H1 (cell line): ENCODE measurements at regions not wholly inside any gene's neighbourhood (a gene's known extent, or its start where the extent isn't known, plus 50 kb on each side); places are given as distances from the start of the nearest gene placed in this dataset.

Source experiments
- CTCF ChIA-PET: fragments of 300-600 bp; sonication (Branson Sonifier 250); formaldehyde crosslinking; loops from one replicate; lab custom pipeline; 2021; ENCODE audit not compliant: partially characterized antibody; lab: Charles Lee
- POLR2A ChIA-PET: fragments of 300-600 bp; sonication (Branson Sonifier 250); formaldehyde crosslinking; loops from one replicate; lab custom pipeline; 2021; ENCODE audit warnings: inconsistent platforms; ENCODE audit not compliant: partially characterized antibody; lab: Charles Lee
- DNase-seq, 2 experiments: peaks; one replicate each; pipeline versions ENCODE4 v3.0.0 to v3.0.0-alpha.2; 2010 to 2022; ENCODE audit warnings: low spot score in 2 of 2, low read depth in 1 of 2, mixed read lengths in 1 of 2
- FAIRE-seq: peaks from 2 replicates; lab custom pipeline; 2011; peaks lifted over from hg19 to GRCh38; lab: Jason Lieb, UNC
- H2AFZ ChIP-seq: 2 replicates; pipeline ENCODE4 v1.8.1; 2012; ENCODE audit warnings: low read length, inconsistent platforms
- H2AK5ac ChIP-seq: 2 replicates; pipeline ENCODE4 v1.6.1; 2013; ENCODE audit warnings: low read depth, low read length
- H2BK120ac ChIP-seq: replicated peaks from 2 replicates; pipeline ENCODE3; 2013; ENCODE audit warnings: low read depth, low read length, inconsistent platforms
- H2BK12ac ChIP-seq: 2 replicates; pipeline ENCODE4 v1.6.1; 2013; ENCODE audit warnings: low read depth, low read length
- H2BK15ac ChIP-seq: 2 replicates; pipeline ENCODE4 v1.6.1; 2013; ENCODE audit warnings: low read length
- H2BK20ac ChIP-seq: 2 replicates; pipeline ENCODE4 v1.6.1; 2013; ENCODE audit warnings: low read length
- H2BK5ac ChIP-seq: 2 replicates; pipeline ENCODE4 v1.6.1; 2013; ENCODE audit warnings: low read depth, low read length
- H3K14ac ChIP-seq: 2 replicates; pipeline ENCODE4 v1.6.1; 2013; ENCODE audit warnings: inconsistent platforms; ENCODE audit not compliant: insufficient read length
- H3K18ac ChIP-seq: 2 replicates; pipeline ENCODE4 v1.6.1; 2013; ENCODE audit warnings: low read length; ENCODE audit errors: extremely low read depth
- H3K23ac ChIP-seq: 2 replicates; pipeline ENCODE4 v1.6.1; 2013; ENCODE audit warnings: inconsistent platforms; ENCODE audit not compliant: insufficient read length
- H3K23me2 ChIP-seq: 2 replicates; pipeline ENCODE4 v1.6.1; 2013; ENCODE audit warnings: low read depth, low read length
- H3K27ac ChIP-seq: 2 replicates; pipeline ENCODE4 v1.6.1; 2011; ENCODE audit warnings: low read depth, low read length, inconsistent platforms
- H3K27me3 ChIP-seq, 4 experiments: replicated peaks in 1 of 4; 1 replicate in 1 of 4; 2 replicates in 3 of 4; pipeline versions ENCODE4 v1.6.1 to v1.8.1; 2011 to 2013; ENCODE audit warnings: low read length in 3 of 4, mild to moderate bottlenecking in 3 of 4, inconsistent platforms in 2 of 4, mixed read lengths in 2 of 4, moderate library complexity in 1 of 4; ENCODE audit not compliant: control insufficient read depth in 3 of 4, insufficient read depth in 3 of 4; ENCODE audit errors: extremely low read depth in 1 of 4
- H3K36me3 ChIP-seq, 4 experiments: 2 replicates each; pipeline versions ENCODE4 v1.6.1 to v1.8.1; 2011 to 2013; ENCODE audit warnings: mild to moderate bottlenecking in 4 of 4, low read length in 3 of 4, moderate library complexity in 2 of 4, control low read depth in 1 of 4, inconsistent platforms in 1 of 4; ENCODE audit not compliant: insufficient read depth in 4 of 4, control insufficient read depth in 2 of 4
- H3K4ac ChIP-seq: replicated peaks from 2 replicates; pipeline ENCODE3; 2013; ENCODE audit warnings: low read length, low read depth, mixed read lengths, inconsistent platforms; ENCODE audit not compliant: insufficient read length
- H3K4me1 ChIP-seq, 4 experiments: replicated peaks in 1 of 4; 1 replicate in 1 of 4; 2 replicates in 3 of 4; pipeline versions ENCODE4 v1.6.1 to v1.8.1; 2011 to 2013; ENCODE audit warnings: low read length in 3 of 4, inconsistent platforms in 2 of 4, mixed read lengths in 1 of 4; ENCODE audit not compliant: insufficient read depth in 4 of 4, control insufficient read depth in 3 of 4
- H3K4me2 ChIP-seq, 2 experiments: 2 replicates each; pipeline versions ENCODE4 v1.6.1 to v1.8.1; 2011 to 2013; ENCODE audit warnings: low read depth in 2 of 2, low read length in 2 of 2, control low read depth in 1 of 2, inconsistent platforms in 1 of 2, mild to moderate bottlenecking in 1 of 2; ENCODE audit not compliant: insufficient read depth in 1 of 2
- H3K4me3 ChIP-seq, 4 experiments: fragments of 200-600, 300-600 bp in 1 of 4; sonication (generic), shearing (Covaris generic), sonication (Bioruptor Twin) in 1 of 4; 2 replicates each; pipeline versions ENCODE4 v1.5.1 to v1.8.1; 2011 to 2016; ENCODE audit warnings: low read length in 4 of 4, low read depth in 3 of 4, control low read depth in 2 of 4, inconsistent platforms in 2 of 4, mild to moderate bottlenecking in 2 of 4, mixed read lengths in 1 of 4, moderate library complexity in 1 of 4; ENCODE audit not compliant: insufficient read depth in 2 of 4; ENCODE audit errors: extremely low read depth in 1 of 4
- H3K56ac ChIP-seq: replicated peaks from 2 replicates; pipeline ENCODE3; 2013; ENCODE audit warnings: low read depth, mild to moderate bottlenecking, mixed read lengths, low read length, inconsistent platforms; ENCODE audit not compliant: insufficient read length
- H3K79me1 ChIP-seq: 2 replicates; pipeline ENCODE4 v1.6.1; 2013; ENCODE audit warnings: low read depth, low read length, control low read depth
- H3K79me2 ChIP-seq, 2 experiments: 2 replicates each; pipeline versions ENCODE4 v1.6.1 to v1.8.1; 2012 to 2013; ENCODE audit warnings: low read length in 2 of 2, mild to moderate bottlenecking in 2 of 2, inconsistent platforms in 1 of 2; ENCODE audit not compliant: insufficient read depth in 2 of 2, control insufficient read depth in 1 of 2
- H3K9ac ChIP-seq, 4 experiments: replicated peaks in 1 of 4; 1 replicate in 1 of 4; 2 replicates in 3 of 4; pipeline versions ENCODE4 v1.6.1 to v1.8.1; 2011 to 2013; ENCODE audit warnings: low read depth in 3 of 4, low read length in 3 of 4, control low read depth in 2 of 4, mild to moderate bottlenecking in 2 of 4, moderate library complexity in 2 of 4, inconsistent platforms in 1 of 4; ENCODE audit errors: extremely low read depth in 1 of 4
- H3K9me3 ChIP-seq, 2 experiments: 2 replicates each; pipeline versions ENCODE4 v1.6.1 to v1.8.1; 2012 to 2013; ENCODE audit warnings: mild to moderate bottlenecking in 2 of 2, moderate library complexity in 2 of 2, control low read depth in 1 of 2, inconsistent platforms in 1 of 2, low read depth in 1 of 2, low read length in 1 of 2, mixed read lengths in 1 of 2; ENCODE audit not compliant: insufficient read depth in 2 of 2
- H4K20me1 ChIP-seq, 2 experiments: replicated peaks in 1 of 2; 2 replicates each; pipeline versions ENCODE3 to v1.8.1; 2011 to 2013; ENCODE audit warnings: inconsistent platforms in 2 of 2, low read length in 2 of 2, mild to moderate bottlenecking in 1 of 2; ENCODE audit not compliant: insufficient read depth in 2 of 2, control insufficient read depth in 1 of 2
- H4K5ac ChIP-seq: 2 replicates; pipeline ENCODE4 v1.6.1; 2013; ENCODE audit warnings: low read length, low read depth, mixed read lengths, inconsistent platforms; ENCODE audit not compliant: insufficient read length
- H4K8ac ChIP-seq: 2 replicates; pipeline ENCODE4 v1.8.0; 2013; ENCODE audit warnings: mild to moderate bottlenecking, moderate library complexity, low read length, inconsistent platforms; ENCODE audit not compliant: insufficient read depth; ENCODE audit errors: extremely low read depth
- H4K91ac ChIP-seq: replicated peaks from 2 replicates; pipeline ENCODE3; 2013; ENCODE audit warnings: low read length, mixed read lengths, inconsistent platforms; ENCODE audit not compliant: insufficient read length
- ASH2L ChIP-seq: fragments of 200-600, 300-600 bp; sonication (generic); IDR thresholded peaks from one replicate; pipeline ENCODE4 v1.7.1; 2017; ENCODE audit warnings: low read length
- CBX5 ChIP-seq: fragments of 300-800, 300-1000 bp; sonication (generic); IDR thresholded peaks from 2 replicates; pipeline ENCODE4 v1.7.1; 2016; ENCODE audit warnings: antibody characterized with exemption, low read length, low read depth
- CHD1 ChIP-seq: IDR thresholded peaks from 2 replicates; pipeline ENCODE4 v1.6.1; 2012; ENCODE audit warnings: low read depth, low read length, improper control_type of control experiment
- CHD2 ChIP-seq: IDR thresholded peaks from 2 replicates; pipeline ENCODE4 v1.6.1; 2012; ENCODE audit warnings: low read length, improper control_type of control experiment
- CTCF ChIP-seq, 3 experiments: IDR thresholded peaks; 1 replicate in 2 of 3; 2 replicates in 1 of 3; pipeline versions ENCODE4 v1.5.1 to v1.6.1; 2011; ENCODE audit warnings: low read length in 3 of 3, mild to moderate bottlenecking in 3 of 3, inconsistent platforms in 2 of 3, low read depth in 1 of 3, moderate library complexity in 1 of 3; ENCODE audit not compliant: insufficient read depth in 1 of 3; ENCODE audit errors: control extremely low read depth in 1 of 3
- E2F6 ChIP-seq: IDR thresholded peaks from 2 replicates; pipeline ENCODE4 v1.6.1; 2012; ENCODE audit warnings: inconsistent platforms
- EGR1 ChIP-seq: IDR thresholded peaks from 2 replicates; pipeline ENCODE4 v1.6.1; 2011; ENCODE audit warnings: low read depth, low read length, borderline replicate concordance
- KDM4A ChIP-seq: IDR thresholded peaks from one replicate; pipeline ENCODE4 v1.7.1; 2012; ENCODE audit warnings: low read depth, mild to moderate bottlenecking, moderate library complexity, low read length, inconsistent platforms; ENCODE audit not compliant: severe bottlenecking
- NRF1 ChIP-seq: IDR thresholded peaks from 2 replicates; pipeline ENCODE4 v1.6.1; 2011; ENCODE audit warnings: mild to moderate bottlenecking, low read depth, low read length, improper control_type of control experiment
- POU5F1 ChIP-seq: IDR thresholded peaks from 2 replicates; pipeline ENCODE4 v1.6.1; 2011; ENCODE audit warnings: low read depth, mild to moderate bottlenecking, low read length, moderate library complexity
- RBBP5 ChIP-seq: IDR thresholded peaks from 2 replicates; pipeline ENCODE4 v1.7.1; 2012; ENCODE audit warnings: low read depth, mild to moderate bottlenecking, inconsistent platforms, low read length, moderate library complexity, borderline replicate concordance
- YY1 ChIP-seq: IDR thresholded peaks from 2 replicates; pipeline ENCODE4 v1.6.1; 2011; ENCODE audit warnings: low read depth, mild to moderate bottlenecking, low read length
- WGBS, 2 experiments: shearing (Covaris generic) in 1 of 2; methylation state at CpG; one replicate each; pipeline versions ENCODE4 v1.1.6 to v1.1.7; 2013 to 2015; ENCODE audit warnings: low lambda C conversion rate in 2 of 2, mixed read lengths in 2 of 2, inconsistent platforms in 1 of 2, low coverage in 1 of 2, missing lambda C conversion rate in 1 of 2; ENCODE audit not compliant: insufficient replicate concordance in 2 of 2, insufficient coverage in 1 of 2, insufficient read length in 1 of 2; ENCODE audit errors: extremely low coverage in 1 of 2, missing lambda C conversion rate in 1 of 2; 5-methylcytosine and 5-hydroxymethylcytosine counted together

GRCh38 chr5:111993242-111993641, 236.2 kb upstream of the NREP start:
- H4K91ac ChIP-seq = no peak overlapping the region
- no peak overlapping the region for H3K4me3 ChIP-seq
- no peak overlapping the region for H2BK15ac ChIP-seq
- H3K4me2 ChIP-seq = no peak overlapping the region
- H3K14ac ChIP-seq = no peak overlapping the region
- no peaks in the 10 kb centered on the region for H4K20me1 ChIP-seq
- no peak overlapping the region for H3K56ac ChIP-seq
- H3K23ac ChIP-seq = no peak overlapping the region
- H2AFZ ChIP-seq = no peak overlapping the region
- H2BK12ac ChIP-seq = no peak overlapping the region
- H3K9ac ChIP-seq = no peak overlapping the region
- no peaks in the 10 kb centered on the region for H3K23me2 ChIP-seq
- H2BK120ac ChIP-seq = no peak overlapping the region
- no peak overlapping the region for H4K8ac ChIP-seq
- no peak overlapping the region for H3K27ac ChIP-seq
- H3K18ac ChIP-seq = no peak overlapping the region
- no peaks in the 10 kb centered on the region for H3K4me1 ChIP-seq
- no peak overlapping the region for H2AK5ac ChIP-seq
- H3K36me3 ChIP-seq = no peaks in the 10 kb centered on the region
- H2BK5ac ChIP-seq = no peak overlapping the region
- H2BK20ac ChIP-seq = no peak overlapping the region
- DNase-seq (no peak), FAIRE-seq (no peak)
- H4K5ac ChIP-seq = no peak overlapping the region
- peaks cover 3 to 10% of the 10 kb centered on the region in 2 experiments; a peak in 3 of 4 replicates for H3K9me3 ChIP-seq
- ChIA-PET CTCF (interaction anchor here (1.2 kb wide), 1 partner anchor 376 kb away, joined by 3 read pairs; no protein-coding TSS in a partner anchor), POLR2A (no interaction called here)
- no peaks in the 10 kb centered on the region for H3K79me2 ChIP-seq
- 84% methylated on average over 2 of the region's 2 CpGs; no CpG with 5 or more reads in 1 of the 2 experiments for WGBS, 2 experiments
- no peak overlapping the region for H3K4ac ChIP-seq
- H3K27me3 ChIP-seq = no peaks in the 10 kb centered on the region
- no peaks in the 10 kb centered on the region for H3K79me1 ChIP-seq
- no peak for TF ChIP-seq CTCF (IDR thresholded peaks at IDR 0.05; ENCODE audit: control extremely low read depth in 1 of 3, insufficient read depth in 1 of 3, low read depth in 1 of 3, low read length in 3 of 3)
- TF ChIP-seq CHD1 = no peak
- TF ChIP-seq RBBP5 = no peak
- no peak for TF ChIP-seq CBX5
- no peak for TF ChIP-seq E2F6
- TF ChIP-seq YY1 = no peak
- no peak for TF ChIP-seq EGR1
- TF ChIP-seq ASH2L = no peak
- no peak for TF ChIP-seq CHD2
- TF ChIP-seq NRF1 = no peak
- no peak for TF ChIP-seq KDM4A
- TF ChIP-seq POU5F1 = no peak
